ENCODE measurements at regions not wholly inside any gene's neighbourhood (a gene's known extent, or its start where the extent isn't known, plus 50 kb on each side); places are given as distances from the start of the nearest gene placed in this dataset.

DNA sequence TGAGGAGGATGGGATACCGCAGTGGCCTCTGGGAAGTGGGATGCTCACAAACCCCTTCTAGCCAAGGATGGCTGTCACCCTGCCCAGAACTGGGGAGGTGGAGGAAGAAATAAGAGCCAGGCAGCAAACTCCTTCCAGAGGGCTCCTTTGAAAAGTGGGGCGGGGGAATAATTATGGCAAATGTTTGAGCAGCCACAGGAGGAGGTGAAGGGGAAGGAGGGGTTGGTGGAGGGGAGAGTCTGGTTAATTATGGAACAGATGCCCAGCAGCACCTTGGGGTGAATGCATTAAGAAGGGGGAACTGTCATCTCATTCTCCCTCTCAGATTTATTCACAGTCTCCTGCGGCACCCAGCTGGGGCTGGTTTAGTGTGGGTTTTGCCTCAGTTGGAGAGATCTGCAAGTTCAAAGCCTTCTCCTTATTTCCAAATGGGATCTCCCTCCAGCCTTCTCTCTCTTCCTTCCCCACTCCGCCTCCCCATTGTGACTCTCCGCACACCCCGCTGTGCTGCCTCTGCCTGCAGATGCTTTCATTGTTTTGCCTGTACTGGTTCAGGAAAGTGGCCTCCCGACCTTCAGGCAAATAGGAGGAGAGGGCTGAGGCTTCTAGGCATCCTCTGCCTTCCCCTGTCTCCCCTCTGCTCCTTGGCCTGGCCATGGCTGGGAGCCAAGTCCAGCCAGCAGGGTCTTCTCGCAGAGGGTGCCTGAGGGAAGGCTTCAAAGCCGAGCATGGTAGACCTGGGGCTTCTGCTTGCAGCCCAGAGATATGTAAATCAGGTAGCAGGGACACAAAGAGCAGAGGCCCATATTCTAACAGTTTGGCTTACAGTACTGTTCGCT lies 457.2 kb upstream of the MEX3C start:
- DNase-seq, result no peak

DNA sequence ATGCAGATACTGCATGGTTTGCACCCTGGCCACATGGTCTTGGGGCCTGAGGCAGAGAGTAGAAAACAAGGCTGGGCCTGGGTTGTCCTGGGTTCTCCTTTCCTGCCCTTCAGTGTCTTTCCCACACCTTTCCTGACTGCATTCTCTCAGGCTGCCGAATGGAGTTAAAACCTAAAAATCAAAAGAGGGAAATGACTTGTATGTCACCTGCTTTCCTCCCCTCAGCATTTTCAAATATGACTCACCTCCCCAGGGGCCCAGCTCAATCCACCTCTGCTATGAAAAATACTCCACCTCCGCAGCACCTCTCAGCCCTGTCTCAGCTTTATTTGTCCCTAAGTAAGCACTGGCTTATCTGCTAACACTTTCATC lies 457.8 kb upstream of the MEX3C start:
- no peak for DNase-seq

DNA sequence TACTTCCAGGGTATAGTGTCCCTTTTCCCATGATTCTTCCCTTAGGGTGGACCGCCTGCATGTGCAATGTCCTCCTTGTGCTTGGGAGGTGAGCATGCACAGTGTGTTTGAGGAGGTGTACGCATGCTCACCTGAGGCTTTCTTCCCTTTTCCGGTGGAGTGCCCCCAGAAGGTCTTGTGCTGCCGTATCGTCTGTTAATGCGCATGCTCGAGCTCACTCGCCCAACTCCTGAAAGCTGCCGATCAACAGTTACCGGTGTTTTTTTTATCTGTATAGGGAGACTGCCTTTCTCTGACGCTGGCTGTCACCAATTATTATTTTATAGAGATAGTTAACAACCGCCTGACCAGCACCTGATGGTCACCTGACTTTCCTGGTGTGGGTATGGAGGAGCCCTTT lies 458.8 kb upstream of the MEX3C start:
- DNase-seq, result no peak

DNA sequence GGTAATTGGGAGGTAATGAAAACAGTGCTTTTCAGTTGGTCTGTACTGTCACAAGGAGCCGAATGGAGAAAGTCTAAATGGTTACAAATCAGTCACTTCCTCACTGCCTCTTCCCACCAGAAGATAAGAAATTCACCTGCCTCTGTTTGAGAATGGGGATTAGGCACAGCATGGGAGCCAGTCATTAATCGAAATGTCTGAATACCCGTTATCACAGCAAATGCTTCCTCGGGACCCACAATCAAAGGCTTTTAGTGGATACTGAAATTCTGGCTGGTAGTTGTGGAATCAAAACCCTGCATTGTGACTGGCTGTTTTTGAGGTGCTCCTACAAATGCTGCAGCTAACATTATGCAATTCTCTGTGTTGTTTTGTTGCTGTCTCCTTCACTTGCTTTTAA lies 461.0 kb upstream of the MEX3C start:
- no peak for DNase-seq

DNA sequence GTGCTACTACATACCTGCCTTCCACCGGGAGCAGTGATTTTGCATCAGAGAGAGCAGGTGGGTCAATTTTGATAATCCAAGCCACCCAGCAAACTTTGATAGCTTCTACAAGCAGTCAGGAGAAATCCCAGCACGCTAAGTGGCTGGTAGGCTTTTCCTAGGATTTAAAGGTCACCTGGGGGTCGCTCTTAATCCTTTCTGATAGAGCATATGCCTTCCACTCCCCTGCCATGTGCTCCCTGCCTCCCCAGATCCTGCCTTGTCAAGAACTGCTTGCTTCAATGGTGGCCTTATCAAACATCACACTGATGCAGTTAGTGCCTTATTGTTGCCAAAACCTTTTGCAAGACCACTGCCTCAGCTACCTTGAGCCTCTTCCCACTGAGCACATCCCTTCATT lies 462.3 kb upstream of the MEX3C start:
- DNase-seq, result no peak

DNA sequence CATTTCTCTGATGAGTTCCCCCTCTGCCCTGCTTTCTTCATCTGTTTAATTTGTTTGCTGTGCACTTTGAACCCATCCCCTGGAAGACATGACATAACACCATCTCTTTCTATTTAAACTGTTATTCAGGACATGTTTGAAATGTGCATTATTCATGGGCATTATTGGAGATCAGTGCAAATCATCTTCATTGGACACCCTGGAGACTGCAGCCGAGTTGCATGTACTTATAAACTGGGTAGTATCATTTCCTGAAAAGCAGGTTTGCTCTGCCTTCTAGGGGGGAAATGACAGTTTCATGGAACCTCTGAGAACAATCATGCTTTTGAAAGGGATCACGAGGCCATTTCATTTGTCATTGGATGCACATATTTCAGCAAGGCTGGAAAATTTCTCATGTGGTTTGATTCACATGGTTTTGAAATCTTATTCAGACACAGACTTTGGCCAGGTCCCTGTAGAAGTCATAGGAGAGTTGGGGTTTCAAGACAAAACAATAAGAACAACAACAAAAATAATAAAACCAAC lies 462.8 kb upstream of the MEX3C start:
- no peak for DNase-seq

DNA sequence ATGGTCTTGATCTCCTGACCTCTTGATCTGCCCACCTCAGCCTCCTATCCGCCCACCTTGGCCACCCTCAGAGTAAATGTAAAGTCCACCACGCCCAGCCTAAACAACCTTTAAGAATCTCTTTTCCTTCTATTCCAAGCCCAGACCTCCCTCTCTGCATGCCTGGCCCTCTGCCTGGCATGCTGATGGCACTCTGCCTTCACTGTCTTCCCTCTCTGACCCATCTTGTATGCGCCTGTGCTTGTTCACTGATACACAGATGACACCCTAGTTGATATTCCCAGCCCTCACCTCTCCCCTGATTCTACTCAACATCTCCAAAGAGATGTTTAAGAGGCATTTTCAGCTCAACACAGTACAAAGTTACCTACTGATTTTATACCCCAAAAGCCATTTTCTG lies 466.8 kb upstream of the MEX3C start:
- no peak for DNase-seq

DNA sequence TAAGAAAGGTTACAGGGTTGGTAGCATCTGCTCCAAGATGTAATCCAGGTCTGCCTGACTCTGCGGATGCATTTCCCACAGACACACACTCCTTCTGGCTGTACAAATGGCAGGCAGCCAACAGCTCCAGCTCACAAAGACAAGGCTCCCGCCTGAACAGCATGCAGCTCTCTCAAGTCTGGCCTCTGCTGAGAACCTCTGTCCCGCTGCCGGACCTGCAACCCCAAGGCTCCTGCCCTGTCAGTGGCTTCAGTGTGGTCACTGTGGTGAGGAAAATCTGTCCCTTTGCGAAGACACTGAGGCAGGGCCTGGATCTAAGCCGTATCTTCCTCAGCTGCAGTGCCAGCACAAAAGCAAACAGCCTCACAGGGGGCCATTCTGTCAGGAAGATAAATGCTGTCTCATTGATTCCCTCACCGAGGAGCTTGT lies 469.3 kb upstream of the MEX3C start:
- DNase-seq, result no peak

DNA sequence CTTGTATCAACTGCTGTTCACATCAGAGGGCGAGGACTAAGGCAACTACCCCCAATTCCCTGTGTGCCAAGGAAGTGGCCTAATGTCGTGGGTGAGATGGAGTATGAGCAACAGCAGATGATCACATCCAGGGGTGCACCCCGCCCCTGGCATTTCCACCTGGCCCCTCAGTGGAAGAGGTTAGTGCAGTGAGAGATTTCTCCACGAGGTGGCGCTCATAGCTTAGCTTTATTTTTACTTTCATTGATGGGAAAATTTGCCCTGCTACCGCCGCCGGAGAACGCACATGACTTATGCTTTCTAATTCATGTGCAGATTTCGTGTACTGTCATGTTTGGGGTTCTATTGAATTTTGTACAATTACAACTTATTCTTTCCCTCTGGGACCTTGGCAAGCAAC lies 470.6 kb upstream of the MEX3C start:
- DNase-seq, result no peak

DNA sequence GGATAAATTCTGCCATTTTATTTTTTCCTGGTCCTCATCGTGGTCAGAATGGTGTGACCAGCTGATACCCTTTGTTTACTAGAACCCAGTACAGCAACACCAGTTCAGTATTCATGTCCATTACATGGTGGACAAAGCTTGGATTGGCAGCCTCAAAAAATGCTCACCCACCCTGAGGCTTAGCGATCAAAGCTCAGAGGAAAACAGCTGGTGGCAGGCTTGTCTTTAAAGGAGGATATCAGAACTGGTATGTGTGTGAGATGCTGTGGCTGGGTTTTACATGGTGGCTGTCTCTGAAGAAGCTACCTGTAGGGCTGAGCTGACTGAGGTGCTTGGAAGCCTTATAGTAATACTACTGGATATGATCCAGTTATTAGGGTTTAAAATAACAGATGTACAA lies 471.1 kb upstream of the MEX3C start:
- DNase-seq, result no peak

DNA sequence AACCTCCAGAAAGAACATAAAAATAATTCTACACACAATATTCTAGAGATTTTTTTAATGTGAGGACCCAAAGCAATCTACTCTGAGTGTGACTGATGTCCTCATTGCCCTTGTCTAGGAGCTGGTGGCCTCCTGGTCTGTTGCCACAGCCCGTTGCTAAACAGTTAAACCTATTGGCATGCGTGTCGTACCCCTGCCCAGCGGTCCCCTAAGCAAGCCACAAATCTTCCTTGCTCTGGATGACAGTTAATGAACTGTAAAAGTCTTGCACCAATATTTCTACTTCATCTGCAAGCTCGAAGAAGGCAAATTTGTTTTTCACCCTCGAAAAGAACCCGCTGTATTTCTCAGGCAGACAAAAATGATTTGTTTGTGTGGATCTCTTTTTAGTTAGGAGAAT lies 489.1 kb upstream of the MEX3C start:
- no peak for DNase-seq

DNA sequence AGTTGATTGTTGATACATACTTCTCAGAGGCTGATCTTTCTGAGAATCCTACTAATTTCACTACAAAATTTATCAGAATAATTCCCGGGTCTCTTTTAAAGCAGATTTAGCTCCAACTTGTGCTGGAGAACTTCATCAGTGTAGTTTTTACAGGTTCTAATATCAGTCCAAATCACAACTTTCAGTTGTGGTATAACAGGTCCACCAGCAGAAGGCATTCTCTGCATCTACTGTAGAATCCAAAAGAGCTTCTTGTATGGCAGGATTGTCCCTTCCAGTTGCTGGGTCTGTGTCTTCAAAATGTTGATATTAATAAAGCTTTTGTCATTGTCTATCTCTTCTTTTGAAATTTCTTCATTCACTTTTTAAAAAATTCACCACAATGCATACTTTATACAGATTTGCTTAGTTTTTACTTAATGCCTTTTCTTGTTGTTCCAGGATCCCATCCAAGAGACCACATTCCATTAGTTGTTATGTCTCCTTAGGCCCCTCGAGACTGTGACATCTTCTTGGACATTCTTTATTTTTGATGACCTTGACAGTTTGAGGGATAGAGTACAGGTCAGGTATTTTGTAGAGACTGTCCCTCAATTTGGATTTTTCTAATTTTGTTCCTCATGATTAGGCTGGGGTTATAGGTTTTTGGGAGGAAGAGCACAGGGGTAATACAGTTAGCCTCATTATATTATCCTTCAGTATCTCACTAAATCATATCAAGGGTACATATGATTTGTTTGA lies 490.5 kb upstream of the MEX3C start:
- no peak for DNase-seq

DNA sequence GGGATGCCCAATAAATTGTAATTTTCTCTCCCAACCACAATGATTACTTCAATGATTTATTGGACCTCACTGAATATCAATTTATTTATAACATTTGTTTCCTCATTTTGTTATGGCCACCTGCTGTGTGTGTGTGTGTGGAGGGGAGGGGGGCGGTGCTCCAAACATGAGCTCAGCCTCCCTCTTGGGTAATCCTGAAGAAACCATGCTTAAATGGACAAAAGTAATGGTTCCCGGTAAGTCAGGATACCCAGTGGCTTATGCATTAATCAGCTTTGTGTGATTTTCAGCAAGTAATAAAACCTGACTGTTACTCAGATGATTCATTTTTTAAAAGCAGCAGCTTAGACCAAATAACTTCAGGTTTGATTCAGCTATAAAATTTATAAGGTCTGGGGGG lies 495.1 kb upstream of the MEX3C start:
- DNase-seq, result no peak

DNA sequence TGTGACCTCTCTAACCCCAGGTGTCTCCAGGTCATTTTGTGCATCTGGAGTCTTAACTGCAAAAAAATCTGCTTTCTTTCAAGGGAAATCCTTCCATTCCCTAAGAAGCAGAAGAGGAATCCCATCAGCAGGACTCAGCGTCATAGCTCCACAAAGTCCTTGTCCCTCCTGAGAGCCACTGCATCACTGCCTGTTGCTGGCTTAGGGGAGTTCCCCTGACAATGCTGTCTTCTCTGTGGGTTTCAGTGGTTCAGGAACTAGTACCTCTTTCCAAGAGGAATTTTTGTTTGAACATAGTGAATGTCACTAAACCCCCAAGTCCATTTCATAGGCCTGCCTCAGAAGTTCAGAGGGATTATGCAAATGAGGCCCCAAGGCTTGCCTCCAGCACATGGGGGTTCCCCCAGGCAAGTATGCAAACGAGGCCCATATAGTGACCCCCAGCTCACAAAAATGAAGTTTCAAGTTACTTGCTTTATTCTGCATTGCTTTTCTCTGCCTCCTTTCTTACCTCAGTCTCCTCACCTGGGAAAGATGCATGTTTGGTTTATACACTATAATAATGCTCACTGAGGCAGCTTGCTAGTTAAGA lies 513.9 kb upstream of the MEX3C start:
- no peak for DNase-seq

DNA sequence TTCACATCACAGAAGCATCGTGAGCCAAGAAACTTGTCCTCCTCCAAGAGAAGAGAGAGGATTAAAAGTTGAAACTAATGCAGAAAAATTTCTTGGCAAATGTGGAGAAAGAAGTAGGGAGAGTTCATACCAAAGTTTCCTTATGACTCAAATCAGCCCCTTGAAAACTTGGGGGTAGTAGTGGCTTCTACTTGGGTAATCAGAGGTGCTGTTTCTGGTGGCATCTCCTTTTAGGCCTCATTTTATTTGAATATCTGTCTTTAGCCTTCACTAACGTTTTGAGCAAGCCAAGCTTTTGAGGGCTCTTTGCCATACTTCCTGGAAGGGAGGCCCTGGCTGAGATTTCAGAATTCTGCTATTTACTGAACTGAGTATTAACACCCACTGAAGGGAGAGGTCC lies 515.3 kb upstream of the MEX3C start:
- no peak for DNase-seq

DNA sequence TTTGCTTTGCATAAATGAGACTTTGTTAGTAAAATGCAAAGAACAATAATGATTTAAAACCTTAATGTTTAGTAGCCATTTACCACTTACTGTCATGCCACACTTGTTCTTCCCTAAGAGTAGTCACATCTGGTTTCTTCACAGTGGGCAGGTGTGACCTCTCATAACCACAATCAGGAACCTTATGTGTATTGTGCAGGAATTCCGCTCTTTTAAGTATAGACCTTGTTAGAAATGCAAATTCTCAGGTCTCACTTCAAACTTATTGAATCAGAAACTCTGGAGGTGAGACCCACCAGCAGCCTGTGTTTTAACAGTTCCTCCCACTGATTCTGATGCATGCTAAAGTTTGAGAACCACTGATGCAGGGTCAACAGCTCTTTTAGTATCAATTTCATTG lies 518.8 kb upstream of the MEX3C start:
- no peak for DNase-seq

DNA sequence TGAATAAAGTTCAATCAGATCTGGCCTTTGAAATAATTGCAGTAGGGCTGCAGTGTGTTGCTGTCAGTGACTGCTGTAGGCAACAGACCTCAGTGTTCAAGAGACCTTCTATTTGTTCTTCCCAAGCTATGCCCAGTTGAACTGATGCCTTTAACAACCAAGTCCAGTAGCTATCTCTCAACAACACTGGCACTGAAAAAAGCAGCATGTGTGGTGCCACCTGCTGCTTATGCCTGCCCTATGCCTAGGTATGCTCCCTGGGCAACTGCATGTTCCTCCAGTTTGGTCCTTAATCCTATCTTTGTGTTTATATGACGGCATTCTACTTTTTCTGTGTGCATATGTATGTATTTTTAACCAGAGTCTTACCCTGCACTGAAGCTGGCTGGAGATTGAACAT lies 523.9 kb upstream of the MEX3C start:
- DNase-seq, result no peak

DNA sequence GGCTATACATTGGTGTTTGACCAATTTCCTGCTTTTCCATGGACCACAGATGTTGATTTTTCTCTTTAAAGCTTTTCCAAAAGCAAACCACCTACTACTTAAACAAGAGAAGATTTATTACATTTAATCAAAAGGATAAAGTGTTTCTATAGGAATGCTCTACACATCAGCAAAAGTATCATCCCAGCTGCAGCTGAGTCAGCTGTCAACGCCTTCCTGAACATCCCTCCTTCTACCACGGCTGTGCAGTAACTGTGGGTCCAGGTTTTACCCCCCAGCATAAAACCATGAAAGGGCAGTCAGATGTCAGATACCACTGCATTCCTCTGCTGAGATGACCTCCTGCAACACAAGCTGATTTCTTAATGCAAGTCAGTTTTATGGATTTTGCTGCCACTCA lies 524.5 kb upstream of the MEX3C start:
- DNase-seq, result no peak

DNA sequence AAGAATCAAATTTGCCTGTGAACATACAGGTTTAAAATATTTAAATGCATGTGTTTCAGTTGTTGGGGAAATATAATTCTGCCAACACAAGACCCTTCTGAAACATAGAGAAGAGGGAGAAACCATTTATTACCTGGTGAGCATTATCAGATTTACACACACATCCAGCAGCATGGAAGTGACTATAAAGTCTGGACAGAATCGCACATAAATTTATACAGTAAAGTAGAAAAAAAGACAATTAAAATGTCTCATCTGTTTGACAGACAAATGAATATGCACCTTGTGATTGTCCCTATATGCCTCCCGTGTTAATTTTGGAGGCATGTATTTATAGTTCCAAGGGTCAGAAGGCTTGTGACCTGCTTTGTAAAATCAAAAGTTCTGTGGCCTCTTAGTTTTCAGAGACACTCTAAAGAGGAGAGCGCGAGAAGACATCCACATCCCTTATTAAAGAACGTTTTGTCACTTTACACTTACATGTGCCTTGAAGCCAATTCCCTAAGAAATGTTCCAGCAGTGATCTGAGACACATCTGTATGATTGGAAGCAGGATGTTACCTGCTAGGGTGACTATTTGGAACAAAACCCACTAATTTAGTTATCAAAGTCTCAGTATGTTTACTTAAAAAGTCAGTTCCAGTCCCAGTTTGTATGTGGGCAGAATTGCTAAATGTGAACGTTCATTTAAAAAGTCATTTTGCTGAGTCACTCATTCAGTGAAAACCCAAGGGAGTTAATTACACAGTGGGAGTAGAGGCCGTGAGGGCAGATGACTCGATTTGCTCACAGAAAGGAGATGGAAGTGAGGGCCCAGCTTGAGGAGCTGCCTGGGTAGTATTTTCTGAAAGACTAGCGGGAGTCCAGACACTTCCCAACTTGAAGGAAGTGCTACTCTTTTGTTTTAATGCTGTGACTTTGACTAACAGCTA lies 527.6 kb upstream of the MEX3C start:
- no peak for DNase-seq

DNA sequence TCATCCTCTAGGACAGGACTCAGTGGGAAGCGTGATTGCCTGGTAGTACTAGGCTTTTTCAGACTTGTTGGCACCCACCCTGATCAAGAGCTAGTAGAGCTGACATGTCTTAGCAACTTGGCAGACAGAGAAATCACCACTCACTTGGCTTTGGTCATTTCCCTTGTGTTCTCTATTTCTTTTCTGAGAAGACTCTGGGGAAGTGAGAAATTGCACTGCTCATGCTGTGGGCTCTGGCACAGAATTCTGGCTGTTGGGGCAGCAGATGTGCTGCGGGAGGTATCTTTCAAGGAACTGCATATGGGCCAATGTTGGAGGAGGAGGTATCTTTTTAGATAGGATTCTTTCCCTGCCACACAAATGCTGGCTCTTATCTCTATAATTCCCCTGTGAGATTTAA lies 529.1 kb upstream of the MEX3C start:
- no peak for DNase-seq

DNA sequence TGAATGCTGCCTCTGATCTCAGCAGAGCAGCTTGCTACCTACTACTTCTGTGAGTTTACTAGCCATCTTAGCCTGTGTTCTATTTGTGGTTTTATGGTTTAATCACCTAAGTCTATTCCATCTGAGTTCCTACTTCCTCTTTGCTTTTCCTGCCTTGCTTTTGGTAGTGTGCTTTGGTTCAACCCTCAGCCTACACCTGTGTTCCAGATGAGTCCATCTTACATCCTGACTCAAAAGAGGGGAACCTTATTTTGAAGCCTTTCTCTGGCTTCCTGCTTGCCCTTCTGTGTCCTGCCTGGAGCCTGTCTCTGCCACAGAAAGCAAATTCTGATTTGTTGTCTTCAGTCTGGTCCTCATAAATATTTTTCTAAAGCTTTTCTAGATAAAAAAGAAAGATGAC lies 530.3 kb upstream of the MEX3C start:
- DNase-seq, result no peak

DNA sequence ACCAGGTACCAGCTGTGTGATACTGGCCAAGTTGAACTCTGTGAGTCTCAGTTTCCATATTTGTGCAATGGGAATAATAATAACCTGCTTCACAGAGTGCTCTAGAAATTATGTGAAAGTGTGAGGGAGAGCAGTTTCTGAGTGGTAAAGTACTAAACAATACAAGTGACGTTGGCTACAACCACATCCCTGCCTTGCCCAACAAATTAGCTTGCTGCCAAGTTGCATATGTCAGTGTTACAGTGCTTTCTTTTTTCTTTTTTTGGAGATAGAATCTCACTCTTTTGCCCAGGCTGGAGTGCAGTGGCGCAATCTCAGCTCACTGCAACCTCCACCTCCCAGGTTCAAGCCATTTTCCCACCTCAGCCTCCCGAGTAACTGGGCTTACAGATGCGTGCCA lies 533.6 kb upstream of the MEX3C start:
- no peak for DNase-seq

DNA sequence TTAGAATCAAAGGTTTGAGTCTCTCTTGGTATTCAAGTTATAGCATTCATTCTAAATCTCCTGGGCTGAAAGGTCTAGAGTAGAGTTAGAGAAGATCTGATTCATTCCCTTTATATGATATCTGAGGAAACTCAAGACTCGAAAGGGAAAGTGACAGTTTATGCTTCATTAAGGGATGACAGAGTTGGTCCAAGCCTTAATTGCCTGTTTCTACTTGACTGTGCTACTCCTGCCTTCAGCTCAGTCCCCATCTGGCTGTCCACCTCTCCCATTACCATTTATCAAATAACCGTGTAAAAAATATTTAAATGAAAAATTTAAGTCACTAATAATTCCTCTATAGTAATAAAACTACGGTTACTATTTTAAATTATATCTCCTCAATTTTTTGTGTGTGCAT lies 537.1 kb upstream of the MEX3C start:
- DNase-seq, result no peak
